Ascending aorta (tissue), 2 donors: ENCODE measurements at regions not wholly inside any gene's neighbourhood (a gene's known extent, or its start where the extent isn't known, plus 50 kb on each side); places are given as distances from the start of the nearest gene placed in this dataset.

Experiments used
- DNase-seq, 2 donors: peaks; one replicate each; pipeline ENCODE4 v3.0.0-alpha.2; 2019; ENCODE audit warnings: low spot score in 2 of 2
- H3K27ac ChIP-seq, 2 donors: fragments of 200-600 bp; sonication (generic); one replicate each; pipeline ENCODE4 v1.5.1; 2016 to 2017; ENCODE audit warnings: mild to moderate bottlenecking in 1 of 2
- H3K27me3 ChIP-seq: fragments of 200-600 bp; sonication (generic); one replicate; pipeline ENCODE4 v1.5.1; 2017
- H3K36me3 ChIP-seq, 2 donors: fragments of 200-600 bp; sonication (generic); one replicate each; pipeline ENCODE4 v1.5.1; 2016
- H3K4me1 ChIP-seq, 2 donors: fragments of 200-600 bp; sonication (generic); one replicate each; pipeline ENCODE4 v1.5.1; 2016 to 2017; ENCODE audit warnings: mild to moderate bottlenecking in 1 of 2
- H3K4me3 ChIP-seq, 2 donors: fragments of 200-600 bp; sonication (generic); one replicate each; pipeline ENCODE4 v1.5.1; 2016 to 2017; ENCODE audit warnings: mild to moderate bottlenecking in 1 of 2
- H3K9me3 ChIP-seq, 2 donors: fragments of 200-600 bp; sonication (generic); one replicate each; pipeline ENCODE4 v1.5.1; 2016
- CTCF ChIP-seq, 3 experiments: fragments of 200-600 bp in 2 of 3; fragments of 450-650 bp in 1 of 3; sonication (generic) in 2 of 3; IDR thresholded peaks; one replicate each; pipeline ENCODE4 v1.5.1; 2016 to 2019; ENCODE audit warnings: antibody characterized with exemption in 3 of 3, mild to moderate bottlenecking in 1 of 3, moderate library complexity in 1 of 3
- intact Hi-C: fragments of 100-400 bp; cut with DNase I; formaldehyde crosslinking; loops from one replicate; pipeline ENCODE4 v1.15.1; 2023

- Histone ChIP-seq H3K4me3 (no peak overlapping the region), H3K4me1 (no peaks in the 10 kb centered on the region), H3K9me3 (no peaks in the 10 kb centered on the region), H3K27me3 (no peaks in the 10 kb centered on the region), H3K36me3 (no peaks in the 10 kb centered on the region), H3K27ac (no peak overlapping the region)
- no peak for TF ChIP-seq CTCF (IDR thresholded peaks at IDR 0.05)
- DNase-seq: no peak
- intact Hi-C loops: no loop called here
These were observed 243.8 kb downstream of the SOX2 start for GRCh38 chr3:181955566-181955965.

DNA sequence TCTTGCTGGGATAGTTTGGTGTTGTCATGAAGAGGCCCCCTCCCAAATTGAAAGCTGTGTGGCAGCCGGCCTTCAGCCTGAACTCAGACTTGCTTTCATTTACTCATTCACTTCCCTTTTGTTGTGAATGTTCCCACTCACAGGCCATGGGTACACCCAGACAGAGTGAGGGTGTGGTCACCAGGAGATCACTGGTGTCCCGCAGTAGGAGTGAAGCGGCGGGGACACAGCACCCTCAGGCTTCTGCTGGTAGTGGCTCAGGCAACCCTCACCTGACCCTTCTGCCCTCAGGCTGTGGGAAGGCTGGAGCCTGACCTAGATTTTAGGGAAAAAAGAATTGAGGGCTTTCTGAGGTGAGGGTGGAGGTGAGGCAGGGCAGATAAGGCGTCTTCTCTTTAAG lies 244.4 kb downstream of the SOX2 start:
- Histone ChIP-seq H3K4me3 (no peak overlapping the region), H3K27ac (no peak overlapping the region), H3K36me3 (no peaks in the 10 kb centered on the region), H3K27me3 (no peaks in the 10 kb centered on the region), H3K4me1 (no peaks in the 10 kb centered on the region), H3K9me3 (no peaks in the 10 kb centered on the region)
- no peak for TF ChIP-seq CTCF (IDR thresholded peaks at IDR 0.05)
- DNase-seq: no peak
- intact Hi-C loops: no loop called here

- Histone ChIP-seq H3K4me1 (no peaks in the 10 kb centered on the region), H3K27ac (no peak overlapping the region), H3K4me3 (no peak overlapping the region), H3K27me3 (no peaks in the 10 kb centered on the region), H3K9me3 (no peaks in the 10 kb centered on the region), H3K36me3 (no peaks in the 10 kb centered on the region)
- intact Hi-C loops: no loop called here
- DNase-seq: no peak
- no peak for TF ChIP-seq CTCF (IDR thresholded peaks at IDR 0.05)
These were observed 254.7 kb downstream of the SOX2 start for GRCh38 chr3:181966393-181966792.

DNA sequence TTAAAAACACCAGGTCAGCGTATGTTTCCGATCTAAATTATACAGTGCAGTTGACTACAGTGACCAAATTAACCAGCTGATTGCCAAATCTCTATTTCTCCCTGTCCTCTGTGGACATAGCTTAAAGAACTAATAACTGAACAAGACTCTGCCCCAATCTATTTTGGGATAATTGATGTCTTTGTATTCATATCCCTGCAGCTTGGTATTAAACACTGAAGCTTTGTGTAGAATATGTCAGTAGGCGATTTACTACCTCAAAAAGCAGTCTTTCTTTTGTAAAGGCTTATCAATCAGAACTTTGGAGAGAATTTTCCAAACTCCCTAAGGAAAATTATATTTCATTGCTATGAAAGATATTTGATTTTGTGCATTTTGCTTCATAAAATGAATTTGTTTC lies 258.2 kb downstream of the SOX2 start:
- Histone ChIP-seq H3K36me3 (no peaks in the 10 kb centered on the region), H3K4me3 (no peak overlapping the region), H3K9me3 (no peaks in the 10 kb centered on the region), H3K4me1 (no peaks in the 10 kb centered on the region), H3K27me3 (no peaks in the 10 kb centered on the region), H3K27ac (no peak overlapping the region)
- DNase-seq: no peak
- TF ChIP-seq CTCF (IDR thresholded peaks at IDR 0.05): no peak
- intact Hi-C loops: no loop called here

DNA sequence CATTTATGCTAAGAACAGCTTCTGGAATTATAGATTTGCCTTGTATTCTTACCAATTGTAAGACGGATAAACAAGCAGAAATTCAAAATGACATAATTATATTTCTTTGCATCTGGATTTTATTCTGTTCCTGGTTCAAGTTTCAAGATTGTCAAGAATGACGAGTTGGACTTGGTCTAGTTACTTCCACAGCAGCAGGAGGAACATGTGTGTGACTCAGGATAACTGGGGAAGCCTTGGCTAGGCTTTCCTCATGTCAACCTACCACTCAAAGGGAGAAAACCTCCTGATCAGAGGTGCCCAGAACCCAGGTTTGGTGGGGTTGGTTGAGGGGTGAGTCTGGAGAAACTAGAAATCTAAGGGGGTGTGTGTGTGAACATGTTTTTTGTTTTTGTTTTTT lies 259.7 kb downstream of the SOX2 start:
- H3K27ac ChIP-seq: no peak overlapping the region
- no peaks in the 10 kb centered on the region for H3K4me1 ChIP-seq
- H3K4me3 ChIP-seq: no peak overlapping the region
- no peaks in the 10 kb centered on the region for H3K9me3 ChIP-seq
- no peaks in the 10 kb centered on the region for H3K36me3 ChIP-seq
- intact Hi-C loops: no loop called here
- H3K27me3 ChIP-seq: no peaks in the 10 kb centered on the region
- no peak for TF ChIP-seq CTCF (IDR thresholded peaks at IDR 0.05)
- no peak for DNase-seq

GRCh38 chr3:181974198-181974597 lies 262.5 kb downstream of the SOX2 start:
- TF ChIP-seq CTCF (IDR thresholded peaks at IDR 0.05): no peak

More at GRCh38 chr3:181974198-181974597, 262.5 kb downstream of the SOX2 start:
- intact Hi-C loops: no loop called here
- Histone ChIP-seq H3K27me3 (no peaks in the 10 kb centered on the region), H3K9me3 (no peaks in the 10 kb centered on the region), H3K36me3 (no peaks in the 10 kb centered on the region), H3K4me1 (no peaks in the 10 kb centered on the region), H3K27ac (no peak overlapping the region), H3K4me3 (no peak overlapping the region)
- DNase-seq: no peak
